Pancreas (tissue), 10 donors: ENCODE measurements at regions not wholly inside any gene's neighbourhood (a gene's known extent, or its start where the extent isn't known, plus 50 kb on each side); places are given as distances from the start of the nearest gene placed in this dataset.

ENCODE experiments used
- ATAC-seq, 4 donors: fragments of 200-7000 bp; cut with Tn5 transposase; one replicate each; pipeline versions ENCODE4 v1.8.0 to v1.9.1; 2020; ENCODE audit warnings: mild to moderate bottlenecking in 4 of 4, moderate library complexity in 4 of 4
- DNase-seq, 6 donors: peaks; one replicate each; pipeline ENCODE4 v3.0.0-alpha.2; 2020
- FAIRE-seq: peaks from 2 replicates; lab custom pipeline; 2012; peaks lifted over from hg19 to GRCh38; lab: Jason Lieb, UNC
- H3K27ac ChIP-seq, 4 donors: fragments of 200-600 bp; sonication (generic); 1 replicate in 3 of 4; 2 replicates in 1 of 4; pipeline versions ENCODE4 v1.5.0 to v1.8.0; 2020
- H3K27me3 ChIP-seq, 4 donors: fragments of 200-600 bp; one replicate each; pipeline ENCODE4 v1.8.0; 2021
- H3K36me3 ChIP-seq, 3 donors: fragments of 200-600 bp; sonication (generic) in 1 of 3; one replicate each; pipeline versions ENCODE4 v1.5.0 to v1.8.0; 2020 to 2021
- H3K4me1 ChIP-seq, 3 donors: fragments of 200-600 bp; one replicate each; pipeline ENCODE4 v1.8.0; 2021
- H3K4me3 ChIP-seq, 4 donors: fragments of 200-600 bp; sonication (generic) in 2 of 4; one replicate each; pipeline versions ENCODE4 v1.5.0 to v1.8.0; 2020 to 2021
- H3K9me3 ChIP-seq, 4 donors: fragments of 200-600 bp; one replicate each; pipeline ENCODE4 v1.8.0; 2021
- CTCF ChIP-seq, 4 donors: fragments of 200-600 bp; sonication (generic) in 3 of 4; IDR thresholded peaks; one replicate each; pipeline versions ENCODE4 v1.5.0 to v1.8.0; 2021; ENCODE audit warnings: antibody characterized with exemption in 4 of 4
- WGBS, 2 donors: extraction: QIAGEN DNeasy Blood & Tissue Kit; methylation state at CpG; one replicate each; pipeline ENCODE4 v1.1.7; 2013; 5-methylcytosine and 5-hydroxymethylcytosine counted together
- intact Hi-C, 3 donors: fragments of 100-400 bp; cut with DNase I; formaldehyde crosslinking; loops; one replicate each; pipeline versions ENCODE4 v1.11.1 to v1.14.2; 2022
- donor health status: healthy with polysubstance abuse.
- donor health status: DM: no; HTN: no; CAD: no; lungs with moderate emphysema.
- donor health status: DM: no; HTN: no; CAD: no.
- donor health status: control.
- donor health status: control.
- donor health status: Bipolar disorder and iron deficiency.
- donor health status: DM: yes; HTN: yes; CAD: no.
- donor health status: DM: no; HTN: no; CAD: no.
- donor health status: DM: no; HTN: no; CAD: no.
- donor health status: DM: yes; HTN: yes; CAD: no.

- TF ChIP-seq CTCF (IDR thresholded peaks at IDR 0.05): no peak
- no peak overlapping the region for H3K27ac ChIP-seq
- H3K9me3 ChIP-seq: no peaks in the 10 kb centered on the region
- DNase-seq (no peak), ATAC-seq (no peak), FAIRE-seq (no peak)
- H3K4me1 ChIP-seq: no peaks in the 10 kb centered on the region
- H3K36me3 ChIP-seq: no peaks in the 10 kb centered on the region
- H3K4me3 ChIP-seq: no peak overlapping the region
- intact Hi-C loops: no loop called here
- WGBS, 2 donors: 43 to 48% methylated on average over 2 of the region's 2 CpGs
- H3K27me3 ChIP-seq: no peaks in the 10 kb centered on the region
These were observed 318.2 kb downstream of the PARP8 start for GRCh38 chr5:50984640-50985039.

DNA sequence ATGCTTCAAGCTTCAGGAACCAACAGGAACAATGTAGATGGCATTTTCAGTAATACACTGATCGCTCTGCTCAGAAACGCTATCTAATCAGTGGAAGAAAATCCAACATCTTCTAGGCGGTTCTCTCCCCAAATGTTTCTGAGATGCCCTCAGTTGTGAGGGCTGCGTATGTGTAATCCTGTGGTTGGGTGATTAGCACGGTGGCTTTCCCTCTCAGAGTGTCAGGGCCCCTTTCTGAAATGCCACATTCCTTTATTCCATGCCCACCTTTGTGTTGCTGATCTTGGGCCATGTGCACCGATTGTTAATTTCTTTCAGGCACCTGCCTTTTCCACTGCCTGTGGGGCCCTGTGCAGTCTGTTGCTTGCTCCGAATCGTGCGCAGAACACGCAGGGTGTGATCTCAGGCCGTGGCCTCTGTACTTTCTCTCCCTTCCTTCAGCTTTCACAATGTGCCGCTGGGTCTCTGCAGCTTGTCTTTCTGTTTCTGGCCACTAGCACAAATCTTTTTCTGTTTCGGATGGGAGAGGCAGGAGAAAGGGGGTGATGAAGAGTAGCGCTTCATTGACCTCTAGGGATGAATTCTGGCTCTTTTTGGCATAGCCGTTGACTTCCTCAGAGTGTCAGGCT is 324.0 kb downstream of the PARP8 start:
- ATAC-seq: no peak
- Histone ChIP-seq H3K36me3 (no peaks in the 10 kb centered on the region), H3K9me3 (no peaks in the 10 kb centered on the region), H3K4me3 (no peak overlapping the region), H3K4me1 (no peaks in the 10 kb centered on the region), H3K27me3 (no peaks in the 10 kb centered on the region), H3K27ac (no peak overlapping the region)
- intact Hi-C loops: no loop called here
- TF ChIP-seq CTCF (IDR thresholded peaks at IDR 0.05): no peak
- no peak for FAIRE-seq
- 70 to 81% methylated on average over 15 of the region's 15 CpGs for WGBS, 2 donors
- no peak for DNase-seq

DNA sequence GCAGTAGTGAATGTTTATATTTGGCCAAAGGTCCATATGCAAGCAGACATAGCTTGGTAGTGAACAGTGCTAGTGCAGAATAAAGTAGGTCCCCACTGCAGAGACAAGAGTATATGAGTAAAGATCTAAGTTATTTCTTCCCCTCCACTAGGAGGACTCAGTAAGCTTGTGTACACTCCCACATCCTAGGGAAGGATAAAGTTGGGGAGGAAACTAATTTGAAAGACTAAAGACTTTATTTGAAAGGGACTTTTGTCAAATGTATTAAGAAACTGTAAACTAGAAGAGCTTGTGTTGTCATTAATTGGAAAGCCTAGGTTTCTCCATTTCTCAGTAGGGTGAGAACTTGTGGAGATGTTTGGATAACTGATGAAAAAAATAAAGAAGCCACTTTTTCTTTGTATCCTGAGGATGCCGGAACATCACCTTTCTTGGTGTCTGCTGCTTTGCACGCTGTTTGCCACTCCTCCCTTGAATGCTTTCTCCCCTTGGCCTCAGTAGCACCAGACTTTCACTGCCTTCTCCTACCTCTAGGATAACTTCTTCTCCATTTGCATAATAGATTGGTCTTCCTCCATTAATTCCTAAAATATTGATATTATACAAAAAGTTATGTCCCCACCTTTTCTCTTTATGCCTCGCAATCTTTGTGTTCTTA is 329.0 kb downstream of the PARP8 start:
- H3K36me3 ChIP-seq: no peaks in the 10 kb centered on the region
- no peaks in the 10 kb centered on the region for H3K9me3 ChIP-seq
- WGBS, 2 donors: 61% methylated on average over 3 of the region's 3 CpGs
- no peaks in the 10 kb centered on the region for H3K27me3 ChIP-seq
- no peak overlapping the region for H3K4me3 ChIP-seq
- FAIRE-seq (no peak), DNase-seq (no peak), ATAC-seq (no peak)
- no peak for TF ChIP-seq CTCF (IDR thresholded peaks at IDR 0.05)
- no peak overlapping the region for H3K27ac ChIP-seq
- intact Hi-C loops: no loop called here
- H3K4me1 ChIP-seq: no peaks in the 10 kb centered on the region

- Histone ChIP-seq H3K9me3 (no peaks in the 10 kb centered on the region), H3K27ac (no peak overlapping the region), H3K4me1 (no peaks in the 10 kb centered on the region), H3K4me3 (no peak overlapping the region), H3K36me3 (no peaks in the 10 kb centered on the region), H3K27me3 (no peaks in the 10 kb centered on the region)
- FAIRE-seq: no peak
- TF ChIP-seq CTCF (IDR thresholded peaks at IDR 0.05): no peak
- ATAC-seq: no peak
- intact Hi-C loops: no loop called here
- DNase-seq: no peak
- WGBS, 2 donors: 32 to 50% methylated on average over 4 of the region's 4 CpGs
These were observed 334.9 kb downstream of the PARP8 start for GRCh38 chr5:51001227-51001923.

DNA sequence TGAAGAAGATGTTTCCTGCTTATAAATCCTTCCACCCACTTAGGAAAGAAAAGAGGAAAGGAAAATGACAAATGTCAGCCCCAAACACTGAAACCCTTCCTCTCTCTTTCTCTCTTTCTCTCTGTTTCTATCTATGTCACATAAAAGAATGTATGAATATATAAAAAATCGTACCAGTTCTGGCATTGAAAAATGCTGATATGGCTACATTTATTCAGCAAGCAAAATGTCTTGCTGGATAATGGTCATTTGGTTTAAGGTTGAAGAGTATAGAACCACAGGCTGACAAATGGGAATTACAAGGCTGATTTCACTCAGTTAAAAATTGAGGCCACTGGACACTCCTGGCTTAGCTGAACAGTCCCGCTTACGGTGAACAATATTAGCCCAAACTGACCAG is 335.9 kb downstream of the PARP8 start:
- H3K4me1 ChIP-seq: no peaks in the 10 kb centered on the region
- no peak overlapping the region for H3K27ac ChIP-seq
- FAIRE-seq (no peak), ATAC-seq (no peak), DNase-seq (no peak)
- WGBS, 2 donors: 65 to 80% methylated on average over 3 of the region's 3 CpGs
- no peaks in the 10 kb centered on the region for H3K36me3 ChIP-seq
- no peaks in the 10 kb centered on the region for H3K27me3 ChIP-seq
- intact Hi-C loops: no loop called here
- TF ChIP-seq CTCF (IDR thresholded peaks at IDR 0.05): no peak
- no peaks in the 10 kb centered on the region for H3K9me3 ChIP-seq
- no peak overlapping the region for H3K4me3 ChIP-seq
